ENCODE measurements at regions not wholly inside any gene's neighbourhood (a gene's known extent, or its start where the extent isn't known, plus 50 kb on each side); places are given as distances from the start of the nearest gene placed in this dataset.
"Not testable (repeated sequence)": the region's sequence is repeated elsewhere in the genome, so short reads cannot be mapped to it uniquely, and the experiment has no call there.

DNA sequence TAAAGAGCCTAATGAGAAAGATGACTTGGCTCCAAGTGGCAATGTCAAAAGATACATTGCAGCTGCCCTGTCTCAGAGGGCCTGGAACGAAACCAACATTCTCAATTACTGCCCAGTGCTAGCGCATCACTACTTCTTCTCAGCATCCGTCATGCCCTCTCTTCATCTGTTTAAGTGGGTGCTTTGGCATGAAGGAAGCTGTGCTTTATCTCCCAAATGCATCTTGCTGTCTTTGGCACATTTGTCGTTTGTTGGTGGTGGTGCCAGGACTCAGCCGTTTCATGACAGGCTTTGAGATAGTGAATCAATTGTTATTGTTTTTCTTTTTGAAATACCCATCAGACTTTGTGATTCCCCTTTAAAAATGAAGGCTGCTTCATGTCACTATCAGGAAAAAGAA is 710.8 kb downstream of the PRIM2 start:
- not testable (repeated sequence) for TF ChIP-seq EZH2phosphoT487 (IDR thresholded peaks at IDR 0.05; ENCODE audit: borderline replicate concordance, low read length); CTCF (conservative IDR thresholded peaks at IDR 0.05; ENCODE audit: low read depth, low read length); EZH2 (IDR thresholded peaks at IDR 0.05; ENCODE audit: low read length, unreplicated experiment)
